Caco-2 (cell line): ENCODE measurements at regions not wholly inside any gene's neighbourhood (a gene's known extent, or its start where the extent isn't known, plus 50 kb on each side); places are given as distances from the start of the nearest gene placed in this dataset.

ENCODE experiments used
- BruUV-seq: library from RNA; stranded (reverse); fragments of 400-500 nt; replicated peaks from 2 replicates; lab custom pipeline; 2021; lab: Mats Ljungman, UMichigan
- CTCF ChIA-PET: fragments of 300-600 bp; sonication (Branson Sonifier 250); formaldehyde crosslinking; loops from one replicate; lab custom pipeline; 2022; ENCODE audit warnings: antibody characterized with exemption; lab: Charles Lee
- POLR2A ChIA-PET: fragments of 300-600 bp; sonication (Branson Sonifier 250); formaldehyde crosslinking; loops from one replicate; lab custom pipeline; 2022; ENCODE audit warnings: antibody characterized with exemption; lab: Charles Lee
- DNase-seq, 2 experiments: peaks; one replicate each; pipeline versions ENCODE4 v3.0.0 to v3.0.0-alpha.2; 2020 to 2022
- H3K27me3 ChIP-seq: replicated peaks from 2 replicates; pipeline ENCODE4 v1.6.0; 2011; ENCODE audit warnings: low read length; ENCODE audit not compliant: control insufficient read depth, insufficient read depth
- H3K36me3 ChIP-seq: 2 replicates; pipeline ENCODE4 v1.5.1; 2011; ENCODE audit warnings: low read length; ENCODE audit not compliant: control insufficient read depth, insufficient read depth
- H3K4me1 ChIP-seq: fragments of 250-450 bp; sonication (Bioruptor Pico); 2 replicates; pipeline ENCODE4 v1.5.1; 2020; ENCODE audit warnings: mild to moderate bottlenecking
- H3K4me3 ChIP-seq: 2 replicates; pipeline ENCODE4 v1.5.1; 2011; ENCODE audit warnings: low read depth, mild to moderate bottlenecking, control low read depth, low read length
- H3K9me3 ChIP-seq: fragments of 250-450 bp; sonication (Bioruptor Pico); 2 replicates; pipeline ENCODE4 v1.5.1; 2020; ENCODE audit warnings: mild to moderate bottlenecking, moderate library complexity
- H3K27ac Mint-ChIP-seq: one replicate; pipeline ENCODE4 v1.8.0; 2022; ENCODE audit warnings: mixed read lengths; ENCODE audit not compliant: unreplicated experiment
- H3K27me3 Mint-ChIP-seq: one replicate; pipeline ENCODE4 v1.8.0; 2022; ENCODE audit warnings: mixed read lengths; ENCODE audit not compliant: insufficient read depth, unreplicated experiment
- H3K36me3 Mint-ChIP-seq: one replicate; pipeline ENCODE4 v1.8.0; 2022; ENCODE audit warnings: mild to moderate bottlenecking, mixed read lengths; ENCODE audit not compliant: insufficient read depth, unreplicated experiment
- H3K4me1 Mint-ChIP-seq: one replicate; pipeline ENCODE4 v1.8.0; 2022; ENCODE audit warnings: low read depth, mixed read lengths; ENCODE audit not compliant: unreplicated experiment
- H3K4me3 Mint-ChIP-seq: one replicate; pipeline ENCODE4 v1.8.0; 2022; ENCODE audit warnings: mild to moderate bottlenecking, moderate library complexity, mixed read lengths; ENCODE audit not compliant: unreplicated experiment
- H3K9me3 Mint-ChIP-seq: one replicate; pipeline ENCODE4 v1.8.0; 2022; ENCODE audit warnings: mixed read lengths; ENCODE audit not compliant: unreplicated experiment
- CTCF ChIP-seq, 2 experiments: fragments of 200-600 bp in 1 of 2; IDR thresholded peaks; 1 replicate in 1 of 2; 2 replicates in 1 of 2; pipeline versions ENCODE4 v1.5.1 to v1.8.0; 2011 to 2022; ENCODE audit warnings: antibody characterized with exemption in 1 of 2, control low read depth in 1 of 2, inconsistent platforms in 1 of 2, low read depth in 1 of 2, low read length in 1 of 2, mild to moderate bottlenecking in 1 of 2, moderate library complexity in 1 of 2; ENCODE audit not compliant: insufficient read depth in 1 of 2, severe bottlenecking in 1 of 2, unreplicated experiment in 1 of 2
- intact Hi-C: fragments of 100-400 bp; cut with micrococcal nuclease; formaldehyde crosslinking; loops from one replicate; pipeline ENCODE4 v1.10.0; 2022; ENCODE audit not compliant: unreplicated experiment

GRCh38 chrX:150207733-150208132, 155.4 kb upstream of the MAMLD1 start:
- peaks cover 9% of the 10 kb centered on the region for H3K27me3 Mint-ChIP-seq
- intact Hi-C loops = no loop called here
- BruUV-seq = no TSS peak
- H3K4me1 ChIP-seq = no peaks in the 10 kb centered on the region
- H3K9me3 Mint-ChIP-seq = no peaks in the 10 kb centered on the region
- TF ChIP-seq CTCF (IDR thresholded peaks at IDR 0.05; ENCODE audit: insufficient read depth in 1 of 2, low read depth in 1 of 2, low read length in 1 of 2, severe bottlenecking in 1 of 2, unreplicated experiment in 1 of 2) = no peak
- H3K27ac Mint-ChIP-seq = no peak overlapping the region
- ChIA-PET CTCF (no interaction called here), POLR2A (no interaction called here)
- H3K27me3 ChIP-seq = no peaks in the 10 kb centered on the region
- no peak overlapping the region for H3K4me3 Mint-ChIP-seq
- H3K4me1 Mint-ChIP-seq = no peaks in the 10 kb centered on the region
- DNase-seq = no peak
- no peak overlapping the region for H3K4me3 ChIP-seq
- no peaks in the 10 kb centered on the region for H3K36me3 ChIP-seq
- H3K36me3 Mint-ChIP-seq = no peaks in the 10 kb centered on the region
- no peaks in the 10 kb centered on the region for H3K9me3 ChIP-seq

GRCh38 chrX:150211988-150212387, 151.1 kb upstream of the MAMLD1 start:
- no TSS peak for BruUV-seq
- H3K27me3 ChIP-seq = no peaks in the 10 kb centered on the region
- no peak for DNase-seq
- Mint-ChIP-seq H3K36me3 (no peaks in the 10 kb centered on the region), H3K4me1 (no peaks in the 10 kb centered on the region), H3K27ac (no peak overlapping the region), H3K27me3 (peaks cover 9% of the 10 kb centered on the region), H3K9me3 (no peaks in the 10 kb centered on the region), H3K4me3 (no peak overlapping the region)
- ChIA-PET CTCF (no interaction called here), POLR2A (no interaction called here)
- H3K36me3 ChIP-seq = no peaks in the 10 kb centered on the region
- intact Hi-C loops = no loop called here
- no peaks in the 10 kb centered on the region for H3K9me3 ChIP-seq
- H3K4me1 ChIP-seq = no peaks in the 10 kb centered on the region
- no peak overlapping the region for H3K4me3 ChIP-seq
- TF ChIP-seq CTCF (IDR thresholded peaks at IDR 0.05; ENCODE audit: insufficient read depth in 1 of 2, low read depth in 1 of 2, low read length in 1 of 2, severe bottlenecking in 1 of 2, unreplicated experiment in 1 of 2) = no peak

GRCh38 chrX:150212672-150213480, 150.2 kb upstream of the MAMLD1 start:
- BruUV-seq = no TSS peak
- no peaks in the 10 kb centered on the region for H3K9me3 Mint-ChIP-seq
- no peak for DNase-seq
- no peak overlapping the region for H3K27ac Mint-ChIP-seq
- H3K4me1 Mint-ChIP-seq = no peaks in the 10 kb centered on the region
- TF ChIP-seq CTCF (IDR thresholded peaks at IDR 0.05; ENCODE audit: insufficient read depth in 1 of 2, low read depth in 1 of 2, low read length in 1 of 2, severe bottlenecking in 1 of 2, unreplicated experiment in 1 of 2) = no peak
- Histone ChIP-seq H3K4me1 (no peaks in the 10 kb centered on the region), H3K9me3 (no peaks in the 10 kb centered on the region), H3K4me3 (no peak overlapping the region), H3K27me3 (no peaks in the 10 kb centered on the region), H3K36me3 (no peaks in the 10 kb centered on the region)
- intact Hi-C loops = no loop called here
- H3K27me3 Mint-ChIP-seq = peaks cover 9% of the 10 kb centered on the region
- no peaks in the 10 kb centered on the region for H3K36me3 Mint-ChIP-seq
- no peak overlapping the region for H3K4me3 Mint-ChIP-seq
- ChIA-PET POLR2A (no interaction called here), CTCF (no interaction called here)
